ENCODE measurements at regions not wholly inside any gene's neighbourhood (a gene's known extent, or its start where the extent isn't known, plus 50 kb on each side); places are given as distances from the start of the nearest gene placed in this dataset.

DNA sequence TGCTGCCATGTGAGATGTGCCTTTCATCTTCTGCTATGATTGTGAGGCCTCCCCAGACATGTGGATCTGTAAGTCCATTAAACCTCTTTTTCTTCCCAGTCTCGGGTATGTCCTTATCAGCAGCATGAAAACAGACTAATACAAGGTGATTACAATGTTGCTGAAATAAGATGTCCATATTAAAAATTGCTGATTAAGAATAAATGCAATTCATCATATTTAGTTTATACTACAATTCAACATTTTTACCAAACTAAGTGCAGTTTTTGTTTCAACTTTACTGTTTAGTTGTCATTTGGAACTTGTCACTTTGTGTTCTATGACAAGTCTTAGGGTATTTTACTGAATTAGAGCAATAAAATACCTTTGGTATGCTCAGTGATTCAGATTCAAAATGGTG, 127.6 kb upstream of the TMCO5A start:
- TF ChIP-seq, protein P1, sequence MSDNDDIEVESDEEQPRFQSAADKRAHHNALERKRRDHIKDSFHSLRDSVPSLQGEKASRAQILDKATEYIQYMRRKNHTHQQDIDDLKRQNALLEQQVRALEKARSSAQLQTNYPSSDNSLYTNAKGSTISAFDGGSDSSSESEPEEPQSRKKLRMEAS (IDR thresholded peaks at IDR 0.05): no peak
- TF ChIP-seq MYC (IDR thresholded peaks at IDR 0.05; ENCODE audit: borderline replicate concordance, low read length): no peak
- no peak for TF ChIP-seq POLR2A (IDR thresholded peaks at IDR 0.05; ENCODE audit: low read length)
- TF ChIP-seq, protein P2, sequence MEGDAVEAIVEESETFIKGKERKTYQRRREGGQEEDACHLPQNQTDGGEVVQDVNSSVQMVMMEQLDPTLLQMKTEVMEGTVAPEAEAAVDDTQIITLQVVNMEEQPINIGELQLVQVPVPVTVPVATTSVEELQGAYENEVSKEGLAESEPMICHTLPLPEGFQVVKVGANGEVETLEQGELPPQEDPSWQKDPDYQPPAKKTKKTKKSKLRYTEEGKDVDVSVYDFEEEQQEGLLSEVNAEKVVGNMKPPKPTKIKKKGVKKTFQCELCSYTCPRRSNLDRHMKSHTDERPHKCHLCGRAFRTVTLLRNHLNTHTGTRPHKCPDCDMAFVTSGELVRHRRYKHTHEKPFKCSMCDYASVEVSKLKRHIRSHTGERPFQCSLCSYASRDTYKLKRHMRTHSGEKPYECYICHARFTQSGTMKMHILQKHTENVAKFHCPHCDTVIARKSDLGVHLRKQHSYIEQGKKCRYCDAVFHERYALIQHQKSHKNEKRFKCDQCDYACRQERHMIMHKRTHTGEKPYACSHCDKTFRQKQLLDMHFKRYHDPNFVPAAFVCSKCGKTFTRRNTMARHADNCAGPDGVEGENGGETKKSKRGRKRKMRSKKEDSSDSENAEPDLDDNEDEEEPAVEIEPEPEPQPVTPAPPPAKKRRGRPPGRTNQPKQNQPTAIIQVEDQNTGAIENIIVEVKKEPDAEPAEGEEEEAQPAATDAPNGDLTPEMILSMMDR (IDR thresholded peaks at IDR 0.05): no peak
- no peak for TF ChIP-seq RAD21 (conservative IDR thresholded peaks at IDR 0.05 in 1 of 2, IDR thresholded peaks at IDR 0.05 in 1 of 2)
- TF ChIP-seq POLR2AphosphoS2 (conservative IDR thresholded peaks at IDR 0.05; ENCODE audit: low read length): no peak
- TF ChIP-seq EHF (CRISPR knock-in tag; IDR thresholded peaks at IDR 0.05): no peak

Measured in A549 (cell line).